COLO668 (cell line): ENCODE measurements at regions not wholly inside any gene's neighbourhood (a gene's known extent, or its start where the extent isn't known, plus 50 kb on each side); places are given as distances from the start of the nearest gene placed in this dataset.
"Not testable (repeated sequence)": the region's sequence is repeated elsewhere in the genome, so short reads cannot be mapped to it uniquely, and the experiment has no call there.

Experiments used
- DNase-seq: peaks from one replicate; lab custom pipeline; 2025; ENCODE audit not compliant: unreplicated experiment; lab: John Stamatoyannopoulos, UW

DNA sequence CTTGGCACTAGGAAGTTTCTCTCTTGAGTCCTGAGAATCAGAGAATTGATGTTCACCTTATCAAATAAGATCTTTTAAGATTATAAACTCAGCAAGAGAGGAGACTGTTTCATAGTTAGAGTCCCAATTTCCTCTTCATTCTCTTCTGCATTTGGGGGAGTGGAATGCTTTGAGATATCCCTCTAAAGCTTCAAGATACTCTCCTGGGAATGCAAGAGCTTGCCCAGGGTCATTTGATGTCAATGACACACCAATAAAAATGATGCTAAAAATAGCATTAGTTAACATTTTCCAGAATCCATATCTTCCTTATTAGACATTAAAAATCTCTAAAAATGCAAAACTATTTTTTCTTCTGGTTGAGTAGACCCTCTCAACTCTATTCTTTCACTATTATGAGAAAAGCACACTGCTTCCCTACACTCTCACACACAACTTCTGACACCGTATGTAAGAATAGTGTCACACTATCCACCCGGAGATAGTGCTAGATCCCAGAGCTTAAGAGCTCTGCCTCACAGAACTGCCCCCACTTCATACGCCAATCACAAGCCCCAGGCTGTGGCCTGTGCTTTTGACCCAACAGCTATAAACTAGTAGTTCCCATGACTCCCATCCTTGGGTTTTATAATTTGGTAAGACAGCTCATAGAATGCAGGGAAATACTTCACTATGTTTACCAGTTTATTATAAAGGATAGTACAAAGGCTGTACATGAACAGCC lies 399.9 kb upstream of the RUNX1 start:
- no peak for DNase-seq

DNA sequence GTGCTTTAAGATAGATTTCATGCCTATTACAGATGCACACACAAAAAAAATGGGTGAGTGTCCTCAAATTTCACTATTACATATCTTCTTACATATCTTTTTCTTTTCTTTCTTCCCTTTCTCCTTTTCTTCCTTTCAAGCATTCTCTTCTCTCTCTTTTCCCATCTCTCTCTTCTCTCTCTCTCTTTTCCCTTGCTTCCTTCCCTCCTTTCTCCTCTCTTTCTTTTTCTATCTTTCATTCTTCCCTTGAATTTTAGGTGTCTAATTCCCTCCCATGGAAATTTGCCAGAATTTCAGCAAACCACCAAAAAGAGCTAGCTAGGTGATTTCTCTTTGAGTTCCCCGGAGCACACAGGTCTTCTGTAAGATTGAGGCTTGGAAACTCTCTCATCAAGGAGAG lies 395.3 kb upstream of the RUNX1 start:
- no peak for DNase-seq

DNA sequence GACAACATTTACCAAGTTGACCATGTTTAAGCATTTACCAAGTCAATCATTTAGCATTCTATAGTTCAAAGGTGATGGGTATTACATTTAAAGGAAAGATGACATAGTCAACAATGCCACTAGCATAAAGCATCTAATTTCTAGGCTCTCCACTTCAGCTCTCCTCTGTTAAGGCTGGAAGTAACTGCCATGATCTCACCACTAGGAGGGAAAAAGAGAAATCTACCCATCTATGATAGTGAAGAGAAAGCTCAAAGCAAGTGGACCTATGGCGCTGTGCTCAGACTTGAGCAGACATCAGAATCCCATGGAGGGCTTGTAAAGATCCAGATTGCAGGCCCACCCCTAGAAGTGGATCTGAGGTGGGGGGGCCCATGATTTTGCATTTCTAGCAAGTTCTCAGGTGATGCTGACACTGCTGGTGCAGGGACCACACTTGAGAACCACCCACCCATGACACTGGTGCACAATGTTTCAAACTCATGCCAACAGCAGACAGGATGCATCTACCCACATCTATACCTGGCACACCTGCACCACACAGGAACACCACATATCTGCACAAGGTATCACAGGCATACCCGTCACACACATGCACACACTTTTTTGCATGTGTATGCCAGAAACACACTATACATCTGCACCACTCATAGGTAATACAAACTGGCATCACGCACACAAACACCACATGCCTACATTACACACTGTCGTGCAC lies 392.9 kb upstream of the RUNX1 start:
- no peak for DNase-seq

DNA sequence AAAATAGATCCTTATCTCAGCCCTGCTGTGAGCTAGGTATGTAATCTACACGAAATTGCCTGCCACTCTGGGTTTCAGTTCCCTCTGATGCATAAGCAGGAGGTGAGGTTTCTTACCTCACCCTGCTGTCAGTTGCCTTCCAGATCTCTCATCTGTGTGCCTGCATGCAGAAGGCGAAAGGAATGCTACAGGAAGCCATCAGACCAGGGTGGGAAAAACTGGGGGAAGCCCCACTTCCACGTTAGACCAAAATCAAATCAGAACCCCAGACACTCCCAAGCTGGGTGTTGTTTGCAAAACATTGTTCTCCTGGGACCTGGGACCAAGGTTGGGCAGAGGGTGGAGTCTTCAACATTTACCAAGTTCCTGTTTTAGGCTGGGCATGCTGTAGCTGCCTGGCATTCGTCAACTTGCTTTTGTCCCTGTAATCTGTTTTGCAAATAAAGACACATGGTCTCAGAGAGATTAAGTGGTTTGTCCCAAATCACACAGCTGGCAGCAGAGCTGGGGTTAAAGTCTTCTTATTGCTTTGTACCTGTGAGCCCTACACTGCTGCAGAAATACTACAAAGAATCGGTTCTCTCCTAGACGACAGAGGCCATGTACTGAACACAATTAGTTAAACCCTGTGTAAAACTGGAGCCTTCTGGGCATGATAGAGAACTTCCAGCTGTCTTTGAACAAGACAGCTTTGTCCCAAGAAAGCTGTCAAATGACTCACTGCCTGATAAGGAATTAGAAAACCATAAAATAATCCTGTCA lies 389.7 kb upstream of the RUNX1 start:
- no peak for DNase-seq

DNA sequence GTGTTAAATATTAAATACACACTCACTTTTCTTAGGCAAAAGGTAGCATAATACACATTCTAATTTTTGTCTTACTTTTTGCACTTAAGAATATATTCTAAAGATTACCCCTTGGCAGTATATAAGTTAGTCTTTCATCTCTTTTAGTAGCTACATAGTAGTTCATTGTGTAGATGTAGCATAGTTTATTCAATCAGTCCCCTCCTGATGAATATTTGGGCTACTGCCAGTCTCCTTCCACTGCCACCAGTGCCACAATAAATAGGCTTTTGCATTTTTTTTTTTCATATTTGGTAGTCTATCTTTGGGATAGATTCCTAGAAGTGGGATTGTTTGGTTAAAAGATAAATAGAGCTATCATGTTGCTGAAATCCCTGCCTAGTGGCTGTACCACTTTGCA lies 388.8 kb upstream of the RUNX1 start:
- no peak for DNase-seq

DNA sequence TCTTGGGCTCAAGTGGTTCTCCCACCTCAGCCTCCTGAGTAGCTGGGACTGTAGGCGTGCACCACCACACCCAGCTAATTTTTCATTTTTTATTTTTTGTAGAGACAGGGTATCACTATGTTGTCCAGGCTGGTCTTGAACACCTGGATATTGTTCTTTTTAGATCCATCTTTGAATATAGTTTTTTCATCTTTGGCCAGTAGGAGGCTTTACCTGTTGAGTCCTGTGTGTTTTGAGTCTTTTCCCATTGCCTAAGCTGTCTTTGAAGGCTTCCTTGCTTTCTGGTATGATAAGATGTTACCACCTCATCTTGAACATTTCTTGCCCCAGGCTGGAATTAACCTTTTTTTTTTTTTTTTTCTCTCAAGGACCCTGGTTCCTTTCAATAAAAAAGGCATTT lies 387.8 kb upstream of the RUNX1 start:
- no peak for DNase-seq

DNA sequence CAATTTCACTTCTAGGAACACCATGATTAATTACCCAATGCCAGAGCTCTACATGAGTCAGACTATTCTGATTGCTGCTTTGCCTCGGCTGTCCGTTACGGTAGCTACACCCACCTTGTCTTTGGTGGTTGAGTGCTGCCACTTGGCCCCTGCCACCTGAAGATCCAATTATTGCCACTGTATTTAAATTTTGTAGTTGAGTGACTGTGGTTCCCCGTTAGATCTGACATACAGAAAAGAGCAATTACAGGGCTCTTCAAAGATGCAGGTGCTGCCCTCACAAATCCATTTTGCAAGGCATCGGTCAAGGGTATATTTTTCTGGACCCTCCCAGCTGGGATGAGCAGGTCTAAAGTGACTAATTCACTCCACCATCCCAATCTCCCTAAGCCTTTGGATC lies 383.5 kb upstream of the RUNX1 start:
- not testable (repeated sequence) for DNase-seq

DNA sequence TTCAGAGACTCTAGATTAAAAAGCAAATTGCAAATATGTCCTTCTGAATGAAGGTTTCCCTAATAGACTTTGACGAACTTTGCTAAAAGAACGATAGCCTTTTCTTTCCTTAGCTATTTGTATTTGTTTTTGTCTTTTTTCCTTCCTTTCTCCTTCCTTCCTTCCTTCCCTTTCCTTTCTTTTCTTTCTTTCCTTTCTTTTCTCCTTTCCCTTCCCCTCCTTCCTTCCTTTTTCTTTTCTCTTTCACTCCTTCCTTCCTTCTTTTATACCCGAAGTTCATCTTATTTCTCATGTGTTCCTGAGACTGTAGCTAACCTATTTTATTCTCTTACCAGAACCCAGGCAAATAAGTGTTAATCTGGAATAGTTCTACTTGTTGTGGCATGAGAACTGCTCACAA lies 381.2 kb upstream of the RUNX1 start:
- DNase-seq = no peak

DNA sequence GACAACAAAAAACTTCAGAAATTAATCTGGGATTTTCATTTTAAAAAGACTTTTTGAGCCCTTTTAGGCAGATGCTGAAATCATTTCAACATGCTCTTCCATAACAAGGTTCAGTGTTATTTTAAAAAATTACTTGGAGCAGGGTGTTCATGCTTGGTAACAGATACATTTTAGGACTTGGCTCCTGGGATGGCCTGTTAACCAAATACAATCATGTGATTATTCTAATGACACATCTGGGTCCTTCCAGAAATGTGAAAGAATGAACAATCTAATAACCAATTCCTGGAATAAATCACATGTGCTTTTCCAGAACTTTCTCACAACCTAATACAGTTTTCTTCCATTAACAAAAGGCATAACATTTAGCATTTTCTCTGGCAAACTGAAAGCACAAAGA lies 379.8 kb upstream of the RUNX1 start:
- no peak for DNase-seq

DNA sequence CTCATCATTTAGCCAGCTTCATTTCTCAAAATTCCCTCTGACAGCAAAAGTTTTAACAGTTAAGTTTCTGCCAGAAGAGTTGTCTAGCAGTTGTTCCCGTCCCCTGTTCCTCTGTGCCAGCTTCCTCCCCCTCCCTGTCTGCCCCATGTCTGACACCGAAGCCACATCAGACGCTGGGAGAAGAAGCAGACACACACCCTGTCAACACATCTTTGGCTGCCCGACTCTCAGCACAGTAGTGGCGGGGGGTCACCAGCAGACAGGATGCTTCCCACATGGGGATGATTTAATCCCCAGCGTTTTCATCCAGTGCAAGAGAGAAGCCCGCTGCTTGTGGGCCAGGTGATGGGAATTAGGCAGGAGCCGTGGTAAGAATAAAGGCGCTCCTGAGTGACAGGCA lies 379.4 kb upstream of the RUNX1 start:
- DNase-seq = no peak

DNA sequence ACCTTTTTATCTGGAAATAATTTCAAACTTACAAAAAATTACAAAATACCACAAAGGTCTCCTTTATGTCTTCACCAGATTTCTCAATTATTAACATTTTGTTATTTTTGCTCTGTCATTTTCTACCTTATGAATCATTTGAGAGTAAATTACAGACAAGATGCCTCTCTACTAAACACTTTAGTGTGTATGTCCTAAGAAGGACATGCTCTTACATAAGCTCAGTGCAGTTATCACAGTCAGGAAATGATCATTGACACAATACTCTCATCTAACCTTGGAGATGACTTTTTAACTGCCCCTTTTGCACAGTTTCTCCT lies 378.9 kb upstream of the RUNX1 start:
- DNase-seq = no peak

DNA sequence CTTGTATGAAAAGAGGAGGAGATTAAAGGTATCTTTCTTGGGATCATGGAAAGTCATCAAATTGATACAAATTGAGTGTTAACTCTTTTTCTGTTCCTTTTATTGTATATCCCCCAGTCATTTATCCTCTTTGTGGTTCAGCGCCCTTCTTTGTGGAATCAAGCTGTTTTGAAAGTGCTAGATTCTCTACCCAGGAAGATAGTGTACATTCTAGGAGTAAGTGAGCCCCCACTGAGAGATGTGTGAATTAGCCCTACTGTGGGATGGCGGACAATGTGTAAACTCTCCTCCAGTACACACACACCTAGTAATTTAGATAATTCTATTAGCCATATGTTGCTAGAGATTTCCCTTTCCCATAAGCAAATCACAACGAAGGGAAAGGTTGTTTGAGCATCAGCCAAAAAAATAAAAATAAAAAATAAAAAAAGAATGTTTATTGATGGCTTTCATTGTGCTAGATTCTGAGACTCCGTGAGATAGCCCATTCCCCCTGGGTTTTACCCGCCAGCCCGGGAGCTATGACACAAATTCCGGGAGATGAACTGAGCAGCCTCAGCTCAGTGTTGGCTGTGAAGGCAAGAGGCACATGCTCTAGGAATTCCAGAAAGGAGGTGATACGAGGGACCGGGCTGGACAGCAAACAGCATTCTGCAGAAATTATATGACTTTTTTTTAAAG lies 378.4 kb upstream of the RUNX1 start:
- no peak for DNase-seq

DNA sequence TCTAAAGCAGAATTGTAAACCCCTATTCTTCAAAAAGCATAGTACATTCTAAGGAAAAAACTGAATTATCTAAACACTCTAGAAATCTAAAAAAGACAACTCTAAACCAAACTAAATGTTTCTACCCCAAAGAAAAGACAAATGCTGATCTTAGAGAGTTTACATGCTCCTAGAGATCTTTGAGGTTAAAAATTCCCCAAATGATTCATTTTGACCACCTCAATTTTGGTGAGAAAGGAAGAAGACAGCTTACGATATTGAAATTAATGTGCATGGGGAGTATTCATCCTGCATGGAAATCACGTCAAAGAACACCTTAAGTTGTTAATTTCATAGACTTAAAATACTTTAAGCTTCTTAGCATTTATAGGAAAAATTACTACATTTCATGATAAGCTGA lies 377.8 kb upstream of the RUNX1 start:
- no peak for DNase-seq

DNA sequence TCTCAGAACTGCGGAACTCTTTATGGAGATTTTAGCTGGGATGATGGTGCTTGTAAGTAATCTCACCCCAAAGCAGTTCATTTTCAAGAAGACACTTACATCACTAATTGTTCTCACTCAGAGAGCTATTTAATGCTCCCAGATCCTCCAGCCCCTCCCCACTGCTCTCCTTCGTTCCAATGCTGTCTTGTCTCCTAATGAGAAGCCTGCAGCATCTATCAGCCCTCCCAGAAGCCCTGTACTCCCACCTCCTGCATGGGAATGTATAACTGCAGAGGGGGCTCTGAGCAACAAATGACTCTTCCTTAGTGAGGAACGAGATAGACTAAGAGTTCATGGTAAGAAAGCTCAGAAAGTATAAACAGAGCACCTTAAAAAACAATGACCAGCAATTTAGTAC lies 377.4 kb upstream of the RUNX1 start:
- DNase-seq = no peak

DNA sequence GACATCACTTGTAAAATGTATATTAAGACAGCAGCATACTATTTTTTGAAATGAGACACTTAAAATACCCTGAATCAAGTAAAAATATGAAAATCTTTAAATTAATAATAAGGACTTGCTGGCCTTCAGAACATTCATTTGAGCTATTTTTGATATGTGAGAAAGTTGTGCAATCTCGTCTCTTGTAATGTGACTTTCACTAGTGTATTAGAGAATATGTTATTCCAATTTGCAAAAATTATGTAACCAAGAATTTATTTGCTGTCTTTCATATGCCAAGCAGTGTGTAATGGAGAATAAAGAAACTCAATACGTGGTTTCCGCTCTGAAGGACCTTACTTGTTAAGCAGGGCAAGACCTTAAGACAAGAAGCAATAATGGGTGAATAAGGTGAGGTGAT lies 375.0 kb upstream of the RUNX1 start:
- no peak for DNase-seq

DNA sequence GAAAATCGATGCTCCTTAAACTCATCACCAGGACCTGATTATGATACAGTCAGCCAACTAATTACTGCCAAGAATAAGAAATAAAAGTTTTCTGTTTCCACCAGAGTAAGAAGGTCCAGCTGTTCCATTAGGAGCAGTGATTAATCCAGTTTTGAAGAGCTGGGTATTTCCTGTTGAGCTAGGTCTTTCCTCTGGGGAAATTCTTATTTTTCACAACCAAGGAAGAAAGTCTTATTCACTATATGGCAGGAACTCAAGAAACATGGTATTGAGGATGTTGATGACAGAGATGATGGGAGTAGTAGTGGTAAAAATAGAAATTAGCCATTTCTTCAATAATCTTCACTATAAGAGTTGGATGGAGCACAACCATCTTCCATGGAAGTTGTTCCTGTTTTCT lies 374.6 kb upstream of the RUNX1 start:
- no peak for DNase-seq

DNA sequence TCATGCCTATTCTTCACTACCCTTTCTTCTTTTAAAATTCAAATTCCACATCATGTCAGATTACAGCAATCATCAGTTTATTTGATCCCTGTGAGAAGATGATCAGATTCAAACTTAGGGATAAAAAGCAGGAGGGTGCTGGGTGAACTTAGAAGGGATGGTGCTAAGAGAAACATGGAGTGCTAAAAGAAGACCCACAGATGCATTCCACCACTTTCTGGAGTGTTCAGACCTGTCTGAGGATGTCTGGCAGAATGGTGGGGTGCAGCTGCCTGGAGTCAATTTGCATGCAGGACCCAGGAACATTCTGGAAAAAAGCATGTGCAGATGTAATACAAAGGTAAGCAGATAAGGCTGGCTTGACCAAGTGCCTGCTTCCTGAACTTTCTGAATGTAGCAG lies 372.9 kb upstream of the RUNX1 start:
- DNase-seq = no peak

DNA sequence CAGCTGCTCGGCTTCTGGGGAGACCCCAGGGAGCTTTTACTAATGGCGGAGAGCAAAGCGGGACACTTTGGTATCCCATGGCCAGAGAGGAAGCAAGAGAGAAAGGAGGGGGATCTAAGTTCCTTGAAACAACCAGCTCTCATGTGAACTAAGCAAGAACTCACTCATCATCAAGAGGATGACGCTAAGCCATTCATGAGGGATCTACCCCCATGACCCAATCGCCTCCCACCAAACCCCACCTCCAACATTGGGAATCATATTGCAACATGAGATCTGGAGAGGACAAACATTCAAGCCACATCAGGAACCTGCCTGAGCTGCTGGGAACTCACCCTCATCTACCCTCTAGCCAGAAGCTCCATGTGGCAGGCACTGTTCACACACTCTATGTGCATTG lies 372.1 kb upstream of the RUNX1 start:
- DNase-seq = no peak

DNA sequence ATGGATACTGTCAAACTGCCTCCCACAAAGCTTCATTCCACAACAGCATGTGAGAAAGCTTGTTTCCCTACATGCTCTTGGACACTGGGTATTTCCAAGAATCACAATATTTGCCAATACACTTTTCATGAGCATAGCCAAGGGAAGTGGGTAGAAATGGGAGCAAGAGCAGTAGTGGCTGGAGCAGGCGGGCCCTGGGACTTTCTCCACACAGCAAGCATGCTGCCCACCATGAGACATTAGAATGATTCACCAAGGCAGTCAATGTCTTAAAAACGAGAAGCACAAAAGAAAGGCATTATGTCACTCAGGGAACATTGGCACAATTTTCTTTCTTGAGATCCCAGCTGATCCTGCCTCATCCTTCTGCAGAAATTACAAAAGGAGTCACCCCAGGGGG lies 371.6 kb upstream of the RUNX1 start:
- no peak for DNase-seq

DNA sequence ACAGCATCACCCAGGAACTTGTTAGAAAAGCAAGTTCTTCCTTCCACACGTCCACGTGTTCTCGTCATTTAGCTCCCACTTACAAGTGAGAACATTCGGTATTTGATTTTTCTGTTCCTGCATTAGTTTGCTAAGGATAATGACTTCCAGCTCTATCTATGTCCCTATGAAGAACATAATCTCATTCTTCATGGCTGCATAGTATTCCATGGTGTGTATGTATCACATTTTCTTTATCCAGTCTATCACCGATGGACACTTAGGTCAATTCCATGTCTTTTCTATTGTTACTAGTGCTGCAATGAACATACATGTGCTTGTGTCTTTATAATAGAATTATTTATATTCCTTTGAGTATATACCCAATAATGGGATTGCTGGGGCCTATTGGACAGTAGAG lies 368.7 kb upstream of the RUNX1 start:
- no peak for DNase-seq

DNA sequence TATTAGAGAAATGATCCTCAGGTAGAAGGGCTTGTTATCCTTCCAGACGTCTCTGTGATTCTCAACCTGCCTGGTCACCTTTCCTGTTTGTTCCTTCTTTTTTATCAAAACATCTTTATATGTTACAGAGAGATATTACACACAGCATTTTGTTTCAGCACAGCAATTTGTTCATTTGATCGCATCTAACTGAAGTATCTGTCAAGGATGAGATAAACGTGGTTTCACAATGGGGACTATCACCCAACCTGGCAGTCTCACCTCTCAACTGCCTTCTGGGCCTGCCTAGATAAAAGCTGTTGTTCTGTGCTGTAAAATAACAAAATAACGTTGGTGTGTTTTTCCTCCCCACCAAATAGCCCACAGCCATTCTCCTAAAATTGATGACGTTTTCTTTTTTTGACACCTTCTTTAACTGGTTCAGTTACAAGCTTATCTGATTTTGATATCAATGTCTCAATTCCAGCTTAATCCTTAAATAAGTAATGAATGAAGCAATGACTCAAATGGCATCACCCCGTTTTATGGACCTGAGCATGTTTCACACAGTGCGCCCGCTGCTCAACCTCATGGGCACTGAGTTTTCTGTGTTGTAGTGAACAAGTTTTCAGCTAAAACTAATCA lies 367.9 kb upstream of the RUNX1 start:
- DNase-seq = no peak
